GM21717 (cell line): ENCODE measurements at regions not wholly inside any gene's neighbourhood (a gene's known extent, or its start where the extent isn't known, plus 50 kb on each side); places are given as distances from the start of the nearest gene placed in this dataset.

Source experiments
- ATAC-seq: cut with Tn5 transposase; IDR thresholded peaks from one replicate; pipeline ENCODE4 v1.9.1; 2021; ENCODE audit warnings: mild to moderate bottlenecking, moderate library complexity; ENCODE audit not compliant: unreplicated experiment

GRCh38 chr16:86353148-86353547 lies 157.2 kb upstream of the FOXF1 start:
- no peak for ATAC-seq

DNA sequence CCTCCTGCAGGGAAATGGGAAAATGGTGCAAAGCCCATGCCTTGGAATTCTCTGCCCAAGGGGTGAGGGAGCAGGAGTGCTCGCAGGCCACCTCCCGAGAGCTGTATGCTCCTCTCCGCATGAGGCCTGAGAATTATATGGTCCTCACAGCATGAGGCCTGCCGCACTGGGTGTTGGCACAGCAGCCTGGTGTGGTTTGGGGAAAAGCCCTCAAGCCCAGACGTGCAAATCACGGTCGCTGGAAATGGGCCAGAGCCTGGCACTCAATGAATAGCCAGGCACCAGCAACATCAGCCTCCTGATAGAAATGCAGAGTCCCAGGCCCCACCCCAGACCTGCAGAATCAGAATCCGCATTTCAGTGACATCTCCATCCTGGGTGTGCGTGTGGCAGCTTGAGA lies 156.4 kb upstream of the FOXF1 start:
- ATAC-seq: no peak

- ATAC-seq: no peak
These were observed 155.4 kb upstream of the FOXF1 start for GRCh38 chr16:86354641-86355513.

DNA sequence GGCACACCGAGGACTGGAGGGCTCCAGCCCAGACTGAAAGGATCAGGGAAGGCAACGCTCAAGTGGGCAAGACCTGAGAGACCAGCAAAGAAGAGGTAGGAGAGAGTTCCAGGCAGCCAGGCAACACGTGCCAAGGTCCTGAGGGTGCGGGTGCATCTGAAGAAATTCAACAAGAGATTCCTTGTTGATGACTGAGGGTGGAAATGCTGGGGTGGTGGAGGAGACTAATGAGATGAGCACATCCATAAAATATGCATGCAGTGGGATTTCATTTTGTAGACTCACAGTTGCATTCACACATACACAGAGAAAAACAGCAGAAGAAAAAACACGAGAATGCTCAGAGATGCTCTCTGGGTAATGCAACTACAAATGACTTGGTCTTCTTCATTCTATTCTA lies 154.8 kb upstream of the FOXF1 start:
- no peak for ATAC-seq

DNA sequence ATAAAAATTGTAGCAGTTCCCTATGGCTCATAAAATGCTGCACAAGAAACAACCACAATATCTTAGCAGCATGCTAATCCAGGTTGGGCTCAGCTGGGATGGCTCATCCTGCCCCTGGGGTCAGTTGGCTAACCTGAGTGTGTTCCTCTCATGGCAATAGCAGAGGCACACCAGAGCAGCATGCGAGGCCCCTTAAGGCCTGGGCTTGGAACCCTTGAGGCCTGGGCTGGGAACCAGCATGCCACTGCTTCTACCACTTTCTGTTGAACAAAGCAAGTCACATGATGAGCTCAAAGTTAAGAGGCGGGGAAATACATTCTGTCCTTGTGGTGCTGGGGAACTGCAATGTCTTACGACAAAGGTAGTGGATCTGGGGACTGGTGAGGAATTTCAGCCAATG lies 154.4 kb upstream of the FOXF1 start:
- ATAC-seq: no peak

DNA sequence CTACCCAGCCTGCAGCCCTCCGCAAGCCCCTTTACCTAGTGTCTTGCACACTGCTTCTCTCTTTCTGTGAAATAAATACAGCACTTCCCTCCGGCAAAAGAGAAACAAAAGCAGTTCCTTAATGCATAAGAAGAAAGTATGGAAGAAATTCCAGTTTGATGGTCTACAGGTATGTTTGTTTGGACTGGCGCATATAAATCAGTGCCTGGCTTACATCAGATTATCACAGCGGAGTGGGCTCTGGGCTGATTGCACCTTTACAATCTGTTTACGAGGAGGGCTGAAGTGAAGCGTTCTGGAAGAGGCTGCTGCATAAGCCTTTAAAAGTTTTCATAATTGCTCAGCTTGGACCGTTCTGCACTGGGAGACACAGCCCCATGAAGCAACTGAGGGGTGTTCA lies 153.5 kb upstream of the FOXF1 start:
- no peak for ATAC-seq

DNA sequence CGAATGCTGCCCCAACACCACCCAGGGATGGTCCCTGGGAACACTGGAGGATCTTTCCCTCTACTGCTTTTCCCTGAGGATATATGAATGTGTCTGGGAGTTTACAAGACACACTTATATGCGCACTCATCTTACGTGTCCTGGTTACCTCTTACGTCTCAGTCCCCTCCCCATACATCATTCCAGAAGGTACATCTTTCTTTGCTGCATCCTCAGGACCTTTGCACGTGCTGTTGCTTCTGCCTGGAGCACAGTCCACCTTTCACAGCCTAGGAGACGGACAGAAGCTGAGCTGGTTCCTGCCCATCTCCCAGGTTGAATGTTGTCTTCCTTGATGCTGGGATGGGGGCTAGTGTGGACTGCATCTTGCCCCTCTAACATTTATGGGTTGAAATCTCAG lies 153.0 kb upstream of the FOXF1 start:
- no peak for ATAC-seq

- ATAC-seq: no peak
These were observed 152.4 kb upstream of the FOXF1 start for GRCh38 chr16:86357950-86358349.

DNA sequence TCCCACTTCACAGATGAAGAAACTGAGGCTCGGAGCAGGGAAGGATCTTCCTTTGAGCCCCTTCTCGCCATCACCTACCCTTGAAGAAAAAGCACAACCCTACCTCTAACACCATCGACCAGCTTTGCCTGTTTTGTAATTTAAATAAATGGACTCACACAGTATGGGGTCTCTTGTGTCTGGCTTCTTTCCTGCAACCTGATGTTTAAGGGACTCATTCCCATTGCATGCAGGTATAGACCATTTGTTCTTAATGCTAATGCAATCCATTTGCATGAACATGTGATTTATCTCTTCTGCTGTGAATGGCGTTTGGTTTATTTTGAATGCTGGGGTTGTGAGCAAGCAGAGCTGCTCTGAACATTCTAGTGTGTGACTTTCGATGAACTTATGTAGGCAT lies 150.8 kb upstream of the FOXF1 start:
- no peak for ATAC-seq

- no peak for ATAC-seq
These were observed 148.0 kb upstream of the FOXF1 start for GRCh38 chr16:86362155-86362849.

DNA sequence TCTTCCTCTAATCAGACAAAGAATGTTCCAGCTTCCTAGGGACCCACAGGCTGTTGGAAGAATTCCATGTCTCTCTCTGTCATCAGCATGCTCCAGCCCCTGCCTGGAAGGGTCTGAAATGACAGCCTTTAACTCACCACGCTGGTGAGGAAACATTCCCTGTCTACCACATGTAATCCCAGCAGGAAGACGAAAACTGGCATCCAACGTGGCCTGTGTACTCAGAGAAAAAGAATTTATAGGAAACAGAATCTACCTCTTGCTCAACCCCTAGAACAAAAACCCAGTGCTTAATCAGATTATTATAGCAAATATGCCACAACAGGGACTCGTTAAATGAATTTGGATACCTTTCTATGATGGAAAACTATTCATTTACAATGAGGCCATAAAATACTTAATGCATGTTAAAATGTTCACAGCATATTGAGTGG lies 147.3 kb upstream of the FOXF1 start:
- ATAC-seq: no peak

- no peak for ATAC-seq
These were observed 146.3 kb upstream of the FOXF1 start for GRCh38 chr16:86363836-86364618.

DNA sequence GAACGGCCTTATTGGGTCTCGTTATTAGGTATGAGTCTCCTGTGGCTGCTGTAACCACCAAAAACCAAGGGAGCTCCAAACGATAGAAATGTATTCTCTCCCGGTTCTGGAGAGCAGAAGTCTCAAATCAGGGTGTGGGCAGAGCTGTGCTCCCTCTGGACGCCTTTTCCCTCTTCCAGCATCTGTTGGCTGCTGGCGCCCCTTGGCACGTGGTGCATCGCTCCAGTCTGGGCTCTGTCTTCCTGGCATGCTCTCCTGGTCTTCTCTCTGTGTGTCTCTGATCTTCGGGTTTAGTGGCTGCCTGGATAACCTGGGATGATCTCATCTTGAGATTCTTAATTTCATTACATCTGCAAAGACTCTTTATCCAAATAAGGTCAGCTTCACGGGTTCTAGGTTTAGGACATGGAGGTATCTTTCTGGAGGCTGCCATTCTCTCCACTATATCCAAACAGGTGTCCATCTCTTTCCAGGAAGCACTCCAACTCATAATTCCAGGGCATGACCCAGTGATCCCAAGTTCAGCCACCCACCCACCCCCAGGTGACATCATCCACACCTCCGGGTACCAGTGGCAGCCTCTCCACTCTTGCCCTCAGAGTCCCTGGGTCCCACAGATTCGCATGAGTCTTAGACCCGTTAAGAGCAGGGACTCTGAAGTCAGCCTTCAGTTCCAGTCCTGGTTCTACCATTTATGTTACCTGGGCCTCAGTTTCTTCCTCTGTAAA lies 145.5 kb upstream of the FOXF1 start:
- ATAC-seq: no peak

- ATAC-seq: no peak
These were observed 144.6 kb upstream of the FOXF1 start for GRCh38 chr16:86365513-86366273.

DNA sequence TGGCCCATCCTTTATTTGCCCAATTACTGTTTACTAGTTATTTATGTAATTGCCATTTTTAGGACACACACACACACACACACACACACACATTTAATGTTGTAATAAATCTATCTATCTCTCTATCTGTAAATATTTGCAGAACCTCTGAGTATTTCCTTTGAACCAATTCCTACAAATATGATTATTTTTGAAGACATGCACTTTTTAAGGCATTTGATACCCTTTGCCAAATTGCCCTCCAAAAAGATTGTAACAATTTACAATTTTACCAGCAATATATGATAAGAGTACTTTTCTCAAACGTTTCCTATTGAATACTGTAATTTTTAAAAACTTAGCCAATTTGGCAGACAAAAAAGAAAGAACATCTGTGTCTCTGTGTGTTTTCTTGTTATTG lies 143.8 kb upstream of the FOXF1 start:
- no peak for ATAC-seq

- no peak for ATAC-seq
These were observed 142.8 kb upstream of the FOXF1 start for GRCh38 chr16:86367291-86368072.

- no peak for ATAC-seq
These were observed 142.1 kb upstream of the FOXF1 start for GRCh38 chr16:86368261-86368660.

DNA sequence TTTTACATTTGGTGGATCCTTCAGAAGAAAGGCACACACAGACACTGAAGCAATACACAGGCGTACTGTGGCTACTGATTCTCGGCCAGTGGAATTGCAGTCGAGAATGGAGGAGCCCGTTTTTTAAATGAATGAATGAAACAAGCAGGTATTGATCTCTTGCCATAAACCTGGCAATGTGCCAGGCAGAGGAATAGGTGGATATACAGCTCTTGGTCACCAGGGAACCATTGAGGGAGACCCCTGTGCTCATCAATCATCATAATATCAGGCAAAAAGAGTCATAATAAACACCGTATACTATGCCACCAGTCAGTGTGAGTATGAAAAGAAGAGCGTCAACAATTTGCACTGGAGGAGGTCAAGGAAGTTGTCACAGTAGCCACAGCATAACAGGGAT lies 140.3 kb upstream of the FOXF1 start:
- no peak for ATAC-seq

- ATAC-seq: no peak
These were observed 139.1 kb upstream of the FOXF1 start for GRCh38 chr16:86371083-86371803.
